WTC11 (cell line): ENCODE measurements at regions not wholly inside any gene's neighbourhood (a gene's known extent, or its start where the extent isn't known, plus 50 kb on each side); places are given as distances from the start of the nearest gene placed in this dataset.
"Not testable (repeated sequence)": the region's sequence is repeated elsewhere in the genome, so short reads cannot be mapped to it uniquely, and the experiment has no call there.

Experiments
- ATAC-seq: fragments of 200-7000 bp; cut with Tn5 transposase; 2 replicates; pipeline ENCODE4 v1.10.0; 2021; ENCODE audit warnings: mild to moderate bottlenecking, moderate library complexity
- CTCF ChIA-PET: fragments of 300-600 bp; sonication (Branson Sonifier 250); formaldehyde crosslinking; loops from one replicate; lab custom pipeline; 2021; ENCODE audit warnings: antibody characterized with exemption; lab: Charles Lee
- POLR2A ChIA-PET: fragments of 350-600 bp; sonication (Branson Sonifier 250); formaldehyde crosslinking; loops from one replicate; lab custom pipeline; 2021; ENCODE audit warnings: antibody characterized with exemption; lab: Charles Lee
- DNase-seq: peaks from one replicate; pipeline ENCODE4 v3.0.0; 2021; ENCODE audit warnings: low spot score
- H3K27ac Mint-ChIP-seq: 2 replicates; pipeline ENCODE4 v1.8.0; 2021; ENCODE audit warnings: mixed read lengths
- H3K27me3 Mint-ChIP-seq: 2 replicates; pipeline ENCODE4 v1.8.0; 2021; ENCODE audit warnings: low read depth, mild to moderate bottlenecking, moderate library complexity, mixed read lengths
- H3K36me3 Mint-ChIP-seq: 2 replicates; pipeline ENCODE4 v1.8.0; 2021; ENCODE audit warnings: mixed read lengths
- H3K4me1 Mint-ChIP-seq: 2 replicates; pipeline ENCODE4 v1.8.0; 2022; ENCODE audit warnings: mixed read lengths
- H3K4me3 Mint-ChIP-seq: 2 replicates; pipeline ENCODE4 v1.8.0; 2021; ENCODE audit warnings: mild to moderate bottlenecking, moderate library complexity, mixed read lengths
- H3K9me3 Mint-ChIP-seq: 2 replicates; pipeline ENCODE4 v1.8.0; 2021; ENCODE audit warnings: mixed read lengths
- ATF2 ChIP-seq: sonication (generic); formaldehyde crosslinking; IDR thresholded peaks from 2 replicates; pipeline ENCODE4 v1.8.1; 2022; ENCODE audit warnings: low read depth, missing genetic modification reagents, borderline replicate concordance
- ATF3 ChIP-seq: sonication (generic); formaldehyde crosslinking; conservative IDR thresholded peaks from 2 replicates; pipeline ENCODE4 v1.8.1; 2022; ENCODE audit warnings: mild to moderate bottlenecking, missing genetic modification reagents
- CBFB ChIP-seq: sonication (generic); formaldehyde crosslinking; IDR thresholded peaks from 2 replicates; pipeline ENCODE4 v1.8.1; 2022; ENCODE audit warnings: mild to moderate bottlenecking, low read depth, missing genetic modification reagents
- CTCF ChIP-seq: fragments of 200-600 bp; IDR thresholded peaks from 2 replicates; pipeline ENCODE4 v1.8.0; 2022; ENCODE audit warnings: antibody characterized with exemption
- ELF4 ChIP-seq: sonication (generic); formaldehyde crosslinking; IDR thresholded peaks from 2 replicates; pipeline ENCODE4 v1.8.1; 2022; ENCODE audit warnings: low read depth, mild to moderate bottlenecking, moderate library complexity, missing genetic modification reagents
- FOXK1 ChIP-seq: sonication (generic); formaldehyde crosslinking; IDR thresholded peaks from 2 replicates; pipeline ENCODE4 v1.8.0; 2022; ENCODE audit warnings: mild to moderate bottlenecking, moderate library complexity, missing genetic modification reagents
- IRF2 ChIP-seq: sonication (generic); formaldehyde crosslinking; IDR thresholded peaks from 2 replicates; pipeline ENCODE4 v1.8.0; 2022; ENCODE audit warnings: low read depth, missing genetic modification reagents, borderline replicate concordance
- KAT7 ChIP-seq: sonication (generic); formaldehyde crosslinking; IDR thresholded peaks from 2 replicates; pipeline ENCODE4 v1.8.1; 2023; ENCODE audit warnings: missing genetic modification reagents, mild to moderate bottlenecking, borderline replicate concordance
- MAX ChIP-seq: sonication (generic); formaldehyde crosslinking; IDR thresholded peaks from 2 replicates; pipeline ENCODE4 v1.8.0; 2022; ENCODE audit warnings: mild to moderate bottlenecking, missing genetic modification reagents
- NFATC4 ChIP-seq: fragments of 250-450 bp; sonication (Bioruptor Pico); IDR thresholded peaks from 2 replicates; pipeline ENCODE4 v1.9.0; 2021; ENCODE audit warnings: mild to moderate bottlenecking
- NR3C1 ChIP-seq: sonication (generic); formaldehyde crosslinking; conservative IDR thresholded peaks from 2 replicates; pipeline ENCODE4 v1.8.1; 2023; ENCODE audit warnings: low read depth, mild to moderate bottlenecking, missing genetic modification reagents
- PRDM15 ChIP-seq: sonication (generic); formaldehyde crosslinking; IDR thresholded peaks from 2 replicates; pipeline ENCODE4 v1.8.0; 2022; ENCODE audit warnings: missing genetic modification reagents
- PRRX2 ChIP-seq: fragments of 250-450 bp; sonication (Bioruptor Pico); IDR thresholded peaks from 2 replicates; pipeline ENCODE4 v1.8.0; 2021; ENCODE audit warnings: mild to moderate bottlenecking
- TCF7 ChIP-seq: sonication (generic); formaldehyde crosslinking; IDR thresholded peaks from 2 replicates; pipeline ENCODE4 v1.8.0; 2022; ENCODE audit warnings: mild to moderate bottlenecking, low read depth, missing genetic modification reagents, moderate library complexity
- ZNF138 ChIP-seq: sonication (generic); formaldehyde crosslinking; conservative IDR thresholded peaks from 2 replicates; pipeline ENCODE4 v1.8.1; 2022; ENCODE audit warnings: mild to moderate bottlenecking, moderate library complexity, missing genetic modification reagents
- ZNF423 ChIP-seq: fragments of 250-450 bp; sonication (Bioruptor Pico); IDR thresholded peaks from 2 replicates; pipeline ENCODE4 v2.1.2; 2022; ENCODE audit warnings: mild to moderate bottlenecking, moderate library complexity
- TF ChIP-seq, protein P1 (sequence below): sonication (generic); formaldehyde crosslinking; IDR thresholded peaks from 2 replicates; pipeline ENCODE4 v1.8.1; 2023; ENCODE audit warnings: mild to moderate bottlenecking, missing genetic modification reagents
- TF ChIP-seq, protein P2 (sequence below): sonication (generic); formaldehyde crosslinking; IDR thresholded peaks from 2 replicates; pipeline ENCODE4 v1.8.0; 2022; ENCODE audit warnings: mild to moderate bottlenecking, missing genetic modification reagents

GRCh38 chr3:6066397-6066796 is 794.5 kb upstream of the GRM7 start:
- peaks cover 36% of the 10 kb centered on the region for H3K4me1 Mint-ChIP-seq
- no peak for ATAC-seq
- peaks cover 22% of the 10 kb centered on the region for H3K36me3 Mint-ChIP-seq

DNA sequence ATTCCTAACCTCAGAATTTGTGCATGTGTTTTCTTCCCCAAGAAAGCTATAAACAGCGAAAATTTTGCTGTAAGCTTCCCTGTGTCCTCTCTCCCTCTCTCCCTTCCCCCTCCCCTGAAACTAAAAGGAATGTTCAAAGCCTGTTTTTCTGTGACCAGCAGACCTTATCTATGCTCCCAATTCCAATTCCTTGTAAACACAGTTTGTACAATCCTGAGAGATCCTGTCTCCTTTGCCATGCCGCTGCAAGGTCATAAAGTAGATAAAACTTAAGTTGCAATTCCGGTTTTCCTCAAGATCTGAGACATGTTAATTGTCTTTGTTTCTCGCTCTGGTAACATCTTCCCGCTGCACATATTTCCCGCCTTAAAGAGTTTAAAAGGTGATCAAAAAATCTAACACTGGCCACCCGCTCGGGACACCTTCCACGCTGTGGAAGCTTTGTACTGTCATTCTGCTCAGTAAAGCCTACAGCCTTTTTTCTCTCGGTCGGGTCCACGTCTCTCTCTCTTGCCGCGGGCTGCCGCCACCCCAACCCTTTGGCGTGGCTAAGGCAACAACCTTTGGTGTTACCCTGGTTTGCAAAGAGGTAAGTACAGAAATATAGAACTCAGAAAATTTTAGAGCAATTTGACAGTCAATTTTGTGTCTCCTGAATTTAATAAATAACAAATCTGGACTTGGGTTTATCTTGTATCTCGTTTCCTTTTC is 793.9 kb upstream of the GRM7 start:
- H3K27ac Mint-ChIP-seq, ATAC-seq, DNase-seq, CTCF ChIA-PET, POLR2A ChIA-PET, H3K27me3 Mint-ChIP-seq, H3K4me3 Mint-ChIP-seq: not testable (repeated sequence)
- peaks cover 47% of the 10 kb centered on the region for H3K9me3 Mint-ChIP-seq
- peaks cover 37% of the 10 kb centered on the region for H3K4me1 Mint-ChIP-seq
- peaks cover 22% of the 10 kb centered on the region for H3K36me3 Mint-ChIP-seq

More at GRCh38 chr3:6066397-6066796, 794.5 kb upstream of the GRM7 start:
- POLR2A ChIA-PET: no interaction called here
- Mint-ChIP-seq H3K9me3 (peaks cover 45% of the 10 kb centered on the region), H3K27me3 (no peaks in the 10 kb centered on the region), H3K27ac (no peak overlapping the region), H3K4me3 (no peak overlapping the region)
- TF ChIP-seq, protein P1, sequence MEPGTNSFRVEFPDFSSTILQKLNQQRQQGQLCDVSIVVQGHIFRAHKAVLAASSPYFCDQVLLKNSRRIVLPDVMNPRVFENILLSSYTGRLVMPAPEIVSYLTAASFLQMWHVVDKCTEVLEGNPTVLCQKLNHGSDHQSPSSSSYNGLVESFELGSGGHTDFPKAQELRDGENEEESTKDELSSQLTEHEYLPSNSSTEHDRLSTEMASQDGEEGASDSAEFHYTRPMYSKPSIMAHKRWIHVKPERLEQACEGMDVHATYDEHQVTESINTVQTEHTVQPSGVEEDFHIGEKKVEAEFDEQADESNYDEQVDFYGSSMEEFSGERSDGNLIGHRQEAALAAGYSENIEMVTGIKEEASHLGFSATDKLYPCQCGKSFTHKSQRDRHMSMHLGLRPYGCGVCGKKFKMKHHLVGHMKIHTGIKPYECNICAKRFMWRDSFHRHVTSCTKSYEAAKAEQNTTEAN: no peak
- TF ChIP-seq TCF7 (no peak), ZNF423 (CRISPR knock-in tag) (no peak), KAT7 (CRISPR knock-in tag) (no peak)
- no peak for DNase-seq
- CTCF ChIA-PET: no interaction called here

- DNase-seq (no peak), ATAC-seq (no peak)
- Mint-ChIP-seq H3K27me3 (no peaks in the 10 kb centered on the region; the same call in 1 of the 2 replicates), H3K9me3 (peaks cover 71% of the 10 kb centered on the region), H3K36me3 (peaks cover 34% of the 10 kb centered on the region), H3K27ac (no peak overlapping the region), H3K4me3 (no peak overlapping the region), H3K4me1 (peaks cover 7% of the 10 kb centered on the region)
- POLR2A ChIA-PET: no interaction called here
- no peak for TF ChIP-seq FOXK1
- TF ChIP-seq MAX (CRISPR knock-in tag): no peak
- CTCF ChIA-PET: no interaction called here
Measured at GRCh38 chr3:6074952-6075351, 786.0 kb upstream of the GRM7 start.

DNA sequence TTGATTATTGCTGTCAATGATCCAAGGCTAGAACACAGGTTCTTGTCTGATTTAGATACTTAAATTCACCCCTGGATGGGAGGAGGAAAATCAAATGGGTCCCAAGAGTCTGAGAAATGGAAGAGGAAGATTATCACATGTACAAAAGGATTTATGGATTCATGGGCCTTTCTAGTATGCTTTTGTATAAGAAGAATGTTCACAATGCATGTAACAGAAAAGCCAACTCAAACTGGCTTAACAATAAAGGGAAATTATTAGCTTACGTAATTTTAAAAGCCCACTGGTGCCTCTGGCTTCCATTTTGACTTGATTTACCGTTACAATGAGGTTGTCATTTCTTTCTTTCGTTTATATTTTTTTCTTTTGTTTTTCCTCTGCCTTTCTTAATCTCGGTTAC is 782.5 kb upstream of the GRM7 start:
- DNase-seq (no peak), ATAC-seq (no peak)
- ChIA-PET POLR2A (no interaction called here), CTCF (no interaction called here)
- Mint-ChIP-seq H3K36me3 (peaks cover 49% of the 10 kb centered on the region), H3K4me1 (peaks cover 6% of the 10 kb centered on the region), H3K9me3 (peaks cover 72% of the 10 kb centered on the region), H3K4me3 (no peak overlapping the region), H3K27me3 (no peaks in the 10 kb centered on the region; the same call in 1 of the 2 replicates), H3K27ac (no peak overlapping the region)
- no peak for TF ChIP-seq ATF3
- no peak for TF ChIP-seq PRDM15 (CRISPR knock-in tag)
- no peak for TF ChIP-seq ATF2 (CRISPR knock-in tag)
- no peak for TF ChIP-seq ZNF138 (CRISPR knock-in tag)
- no peak for TF ChIP-seq CBFB (CRISPR knock-in tag)
- TF ChIP-seq ELF4: no peak
- TF ChIP-seq IRF2: no peak
- TF ChIP-seq NR3C1 (CRISPR knock-in tag): no peak
- no peak for TF ChIP-seq NFATC4 (CRISPR knock-in tag)
- TF ChIP-seq PRRX2 (CRISPR knock-in tag): no peak
- no peak for TF ChIP-seq CTCF
- TF ChIP-seq, protein P2, sequence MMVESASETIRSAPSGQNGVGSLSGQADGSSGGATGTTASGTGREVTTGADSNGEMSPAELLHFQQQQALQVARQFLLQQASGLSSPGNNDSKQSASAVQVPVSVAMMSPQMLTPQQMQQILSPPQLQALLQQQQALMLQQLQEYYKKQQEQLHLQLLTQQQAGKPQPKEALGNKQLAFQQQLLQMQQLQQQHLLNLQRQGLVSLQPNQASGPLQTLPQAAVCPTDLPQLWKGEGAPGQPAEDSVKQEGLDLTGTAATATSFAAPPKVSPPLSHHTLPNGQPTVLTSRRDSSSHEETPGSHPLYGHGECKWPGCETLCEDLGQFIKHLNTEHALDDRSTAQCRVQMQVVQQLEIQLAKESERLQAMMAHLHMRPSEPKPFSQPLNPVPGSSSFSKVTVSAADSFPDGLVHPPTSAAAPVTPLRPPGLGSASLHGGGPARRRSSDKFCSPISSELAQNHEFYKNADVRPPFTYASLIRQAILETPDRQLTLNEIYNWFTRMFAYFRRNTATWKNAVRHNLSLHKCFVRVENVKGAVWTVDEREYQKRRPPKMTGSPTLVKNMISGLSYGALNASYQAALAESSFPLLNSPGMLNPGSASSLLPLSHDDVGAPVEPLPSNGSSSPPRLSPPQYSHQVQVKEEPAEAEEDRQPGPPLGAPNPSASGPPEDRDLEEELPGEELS (CRISPR knock-in tag): no peak
